Stomach (tissue), 4 donors: ENCODE measurements at regions not wholly inside any gene's neighbourhood (a gene's known extent, or its start where the extent isn't known, plus 50 kb on each side); places are given as distances from the start of the nearest gene placed in this dataset.

Experiments
- EP300 ChIP-seq: sonication (generic); formaldehyde crosslinking; IDR thresholded peaks from one replicate; pipeline ENCODE4 v1.6.1; 2017; ENCODE audit warnings: antibody characterized with exemption
- POLR2A ChIP-seq, 4 donors: fragments of 450-650 bp; IDR thresholded peaks; one replicate each; pipeline ENCODE4 v1.6.1; 2016; ENCODE audit warnings: antibody characterized with exemption in 4 of 4, control low read depth in 2 of 4, mild to moderate bottlenecking in 1 of 4, moderate library complexity in 1 of 4
- TF ChIP-seq, protein P1 (sequence below), 7 experiments: fragments of 450-650 bp in 4 of 7; fragments of 200-600 bp in 3 of 7; sonication (generic) in 3 of 7; IDR thresholded peaks; one replicate each; pipeline ENCODE4 v1.5.1; 2016 to 2019; ENCODE audit warnings: antibody characterized with exemption in 7 of 7, control low read depth in 2 of 7, mild to moderate bottlenecking in 1 of 7

DNA sequence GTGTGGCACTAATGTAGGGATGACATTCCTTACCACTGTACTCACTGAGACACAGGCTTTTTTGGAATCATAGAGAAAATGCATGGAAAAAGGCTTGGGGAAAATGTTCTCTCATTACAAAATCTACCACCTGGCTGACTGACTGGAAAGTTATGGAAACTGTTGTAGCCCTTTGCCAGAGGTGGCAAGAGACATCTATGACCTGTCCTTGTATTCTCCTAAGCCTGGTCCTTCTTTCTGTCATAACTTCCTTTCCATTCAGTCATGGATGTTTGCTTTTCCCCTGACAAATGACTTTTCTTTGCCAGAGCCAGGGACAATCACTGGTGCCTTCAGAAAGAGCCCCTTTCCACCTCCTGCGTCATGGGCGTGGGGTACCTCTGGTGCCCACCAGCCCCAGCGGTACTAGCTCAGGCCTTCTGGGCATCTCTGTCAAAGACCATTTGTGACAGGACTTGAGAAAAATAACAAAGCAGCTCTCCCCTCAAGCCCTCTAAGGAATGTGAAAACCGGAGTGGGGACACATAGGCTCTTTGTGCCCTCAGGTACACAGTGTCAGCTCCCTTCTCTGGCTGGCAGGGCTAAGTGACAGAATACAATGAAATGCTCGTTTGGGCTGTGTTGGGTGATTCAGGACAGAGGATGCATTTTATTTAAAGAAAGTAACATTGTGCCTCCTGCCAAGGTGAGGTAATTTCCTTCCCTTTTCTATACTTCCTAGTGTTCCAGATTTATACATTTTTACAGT is 381.1 kb upstream of the RASGRP1 start:
- no peak for TF ChIP-seq POLR2A (IDR thresholded peaks at IDR 0.05)
- TF ChIP-seq, protein P1, sequence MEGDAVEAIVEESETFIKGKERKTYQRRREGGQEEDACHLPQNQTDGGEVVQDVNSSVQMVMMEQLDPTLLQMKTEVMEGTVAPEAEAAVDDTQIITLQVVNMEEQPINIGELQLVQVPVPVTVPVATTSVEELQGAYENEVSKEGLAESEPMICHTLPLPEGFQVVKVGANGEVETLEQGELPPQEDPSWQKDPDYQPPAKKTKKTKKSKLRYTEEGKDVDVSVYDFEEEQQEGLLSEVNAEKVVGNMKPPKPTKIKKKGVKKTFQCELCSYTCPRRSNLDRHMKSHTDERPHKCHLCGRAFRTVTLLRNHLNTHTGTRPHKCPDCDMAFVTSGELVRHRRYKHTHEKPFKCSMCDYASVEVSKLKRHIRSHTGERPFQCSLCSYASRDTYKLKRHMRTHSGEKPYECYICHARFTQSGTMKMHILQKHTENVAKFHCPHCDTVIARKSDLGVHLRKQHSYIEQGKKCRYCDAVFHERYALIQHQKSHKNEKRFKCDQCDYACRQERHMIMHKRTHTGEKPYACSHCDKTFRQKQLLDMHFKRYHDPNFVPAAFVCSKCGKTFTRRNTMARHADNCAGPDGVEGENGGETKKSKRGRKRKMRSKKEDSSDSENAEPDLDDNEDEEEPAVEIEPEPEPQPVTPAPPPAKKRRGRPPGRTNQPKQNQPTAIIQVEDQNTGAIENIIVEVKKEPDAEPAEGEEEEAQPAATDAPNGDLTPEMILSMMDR (IDR thresholded peaks at IDR 0.05) = no peak
- no peak for TF ChIP-seq EP300
